ENCODE measurements at regions not wholly inside any gene's neighbourhood (a gene's known extent, or its start where the extent isn't known, plus 50 kb on each side); places are given as distances from the start of the nearest gene placed in this dataset.

GRCh38 chr10:8192301-8192700 is 137.8 kb downstream of the GATA3 start:
- H3K9me3 Mint-ChIP-seq (ENCODE audit: low read depth) = no peaks in the 10 kb centered on the region
- DNase-seq (ENCODE audit: low spot score, unreplicated experiment) = no peak
- H3K27me3 Mint-ChIP-seq = peaks cover 78% of the 10 kb centered on the region
- H3K4me1 Mint-ChIP-seq (ENCODE audit: low read depth) = peaks cover 5% of the 10 kb centered on the region
- peak overlapping the region; percentile 9 for H3K27ac Mint-ChIP-seq
- H3K36me3 Mint-ChIP-seq (ENCODE audit: insufficient read depth) = no peaks in the 10 kb centered on the region
- no peak overlapping the region for H3K4me3 Mint-ChIP-seq (ENCODE audit: low read depth)
- TF ChIP-seq, protein P1, sequence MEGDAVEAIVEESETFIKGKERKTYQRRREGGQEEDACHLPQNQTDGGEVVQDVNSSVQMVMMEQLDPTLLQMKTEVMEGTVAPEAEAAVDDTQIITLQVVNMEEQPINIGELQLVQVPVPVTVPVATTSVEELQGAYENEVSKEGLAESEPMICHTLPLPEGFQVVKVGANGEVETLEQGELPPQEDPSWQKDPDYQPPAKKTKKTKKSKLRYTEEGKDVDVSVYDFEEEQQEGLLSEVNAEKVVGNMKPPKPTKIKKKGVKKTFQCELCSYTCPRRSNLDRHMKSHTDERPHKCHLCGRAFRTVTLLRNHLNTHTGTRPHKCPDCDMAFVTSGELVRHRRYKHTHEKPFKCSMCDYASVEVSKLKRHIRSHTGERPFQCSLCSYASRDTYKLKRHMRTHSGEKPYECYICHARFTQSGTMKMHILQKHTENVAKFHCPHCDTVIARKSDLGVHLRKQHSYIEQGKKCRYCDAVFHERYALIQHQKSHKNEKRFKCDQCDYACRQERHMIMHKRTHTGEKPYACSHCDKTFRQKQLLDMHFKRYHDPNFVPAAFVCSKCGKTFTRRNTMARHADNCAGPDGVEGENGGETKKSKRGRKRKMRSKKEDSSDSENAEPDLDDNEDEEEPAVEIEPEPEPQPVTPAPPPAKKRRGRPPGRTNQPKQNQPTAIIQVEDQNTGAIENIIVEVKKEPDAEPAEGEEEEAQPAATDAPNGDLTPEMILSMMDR (IDR thresholded peaks at IDR 0.05; ENCODE audit: unreplicated experiment) = no peak

DNA sequence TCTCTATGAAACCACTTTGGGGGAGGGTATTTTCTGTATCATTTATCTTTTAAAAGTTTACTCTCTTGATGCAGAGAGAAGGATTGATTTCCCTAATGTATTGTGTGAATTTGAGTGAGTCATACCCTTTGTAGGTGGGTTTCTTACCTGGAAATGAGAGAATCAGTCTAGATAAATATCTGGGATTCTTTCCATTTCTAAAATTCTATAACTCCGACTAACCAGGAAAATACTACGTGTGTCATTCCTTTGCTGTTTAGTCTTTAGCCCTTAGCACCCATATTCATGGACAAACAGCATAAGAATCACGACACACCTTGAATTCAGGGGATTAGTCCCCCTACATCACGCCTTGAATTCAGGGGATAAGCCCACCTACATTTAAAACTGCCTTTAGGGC is 139.1 kb downstream of the GATA3 start:
- DNase-seq (ENCODE audit: low spot score, unreplicated experiment) = no peak
- no peak overlapping the region for H3K27ac Mint-ChIP-seq
- peaks cover 78% of the 10 kb centered on the region for H3K27me3 Mint-ChIP-seq

GRCh38 chr10:8194050-8194449 is 139.6 kb downstream of the GATA3 start:
- Mint-ChIP-seq H3K4me1 (ENCODE audit: low read depth) (peaks cover 5% of the 10 kb centered on the region), H3K36me3 (ENCODE audit: insufficient read depth) (no peaks in the 10 kb centered on the region), H3K27ac (no peak overlapping the region), H3K4me3 (ENCODE audit: low read depth) (no peak overlapping the region), H3K27me3 (peaks cover 76% of the 10 kb centered on the region), H3K9me3 (ENCODE audit: low read depth) (no peaks in the 10 kb centered on the region)
- TF ChIP-seq, protein P1 (IDR thresholded peaks at IDR 0.05; ENCODE audit: unreplicated experiment) = no peak
- no peak for DNase-seq (ENCODE audit: low spot score, unreplicated experiment)

More for the DNA sequence above, 139.1 kb downstream of the GATA3 start:
- H3K9me3 Mint-ChIP-seq (ENCODE audit: low read depth) = no peaks in the 10 kb centered on the region
- no peaks in the 10 kb centered on the region for H3K36me3 Mint-ChIP-seq (ENCODE audit: insufficient read depth)
- H3K4me1 Mint-ChIP-seq (ENCODE audit: low read depth) = peaks cover 5% of the 10 kb centered on the region
- TF ChIP-seq, protein P1 (IDR thresholded peaks at IDR 0.05; ENCODE audit: unreplicated experiment) = no peak
- H3K4me3 Mint-ChIP-seq (ENCODE audit: low read depth) = no peak overlapping the region

GRCh38 chr10:8206882-8207281 is 152.4 kb downstream of the GATA3 start:
- H3K27me3 Mint-ChIP-seq = peaks cover 82% of the 10 kb centered on the region
- DNase-seq (ENCODE audit: low spot score, unreplicated experiment) = no peak
- H3K4me1 Mint-ChIP-seq (ENCODE audit: low read depth) = no peaks in the 10 kb centered on the region
- H3K27ac Mint-ChIP-seq = no peak overlapping the region
- TF ChIP-seq, protein P1 (IDR thresholded peaks at IDR 0.05; ENCODE audit: unreplicated experiment) = no peak
- H3K36me3 Mint-ChIP-seq (ENCODE audit: insufficient read depth) = no peaks in the 10 kb centered on the region
- no peaks in the 10 kb centered on the region for H3K9me3 Mint-ChIP-seq (ENCODE audit: low read depth)
- H3K4me3 Mint-ChIP-seq (ENCODE audit: low read depth) = no peak overlapping the region

- Mint-ChIP-seq H3K27ac (no peak overlapping the region), H3K4me3 (ENCODE audit: low read depth) (no peak overlapping the region), H3K9me3 (ENCODE audit: low read depth) (no peaks in the 10 kb centered on the region), H3K27me3 (peaks cover 76% of the 10 kb centered on the region), H3K4me1 (ENCODE audit: low read depth) (peaks cover 2% of the 10 kb centered on the region), H3K36me3 (ENCODE audit: insufficient read depth) (no peaks in the 10 kb centered on the region)
- no peak for DNase-seq (ENCODE audit: low spot score, unreplicated experiment)
- TF ChIP-seq, protein P1 (IDR thresholded peaks at IDR 0.05; ENCODE audit: unreplicated experiment) = no peak
Measured at GRCh38 chr10:8211631-8212030, 157.1 kb downstream of the GATA3 start.

All from progenitor cell of endocrine pancreas (in vitro differentiated cells).